ENCODE measurements at regions not wholly inside any gene's neighbourhood (a gene's known extent, or its start where the extent isn't known, plus 50 kb on each side); places are given as distances from the start of the nearest gene placed in this dataset.
"Not testable (repeated sequence)": the region's sequence is repeated elsewhere in the genome, so short reads cannot be mapped to it uniquely, and the experiment has no call there.

DNA sequence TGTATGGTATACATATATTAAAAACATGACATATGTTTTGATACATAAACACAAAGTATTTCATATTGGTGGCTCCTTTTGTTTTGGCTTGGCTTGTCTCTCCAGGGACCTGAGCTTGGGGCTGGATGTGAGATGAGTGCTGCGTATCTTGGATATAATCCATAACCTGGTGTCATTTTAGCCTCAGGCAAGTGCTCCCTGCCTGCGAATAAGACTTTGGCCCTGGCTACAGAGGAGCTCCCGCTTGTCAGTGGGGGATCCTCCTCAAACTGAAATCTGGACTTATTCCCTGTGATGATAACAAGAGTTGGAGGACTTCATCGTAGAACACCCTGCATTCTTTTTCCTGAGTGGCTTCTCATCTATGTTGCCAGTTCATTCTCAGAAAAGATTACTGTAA, 341.7 kb upstream of the CLINT1 start:
- no peak for DNase-seq (ENCODE audit: low spot score)

DNA sequence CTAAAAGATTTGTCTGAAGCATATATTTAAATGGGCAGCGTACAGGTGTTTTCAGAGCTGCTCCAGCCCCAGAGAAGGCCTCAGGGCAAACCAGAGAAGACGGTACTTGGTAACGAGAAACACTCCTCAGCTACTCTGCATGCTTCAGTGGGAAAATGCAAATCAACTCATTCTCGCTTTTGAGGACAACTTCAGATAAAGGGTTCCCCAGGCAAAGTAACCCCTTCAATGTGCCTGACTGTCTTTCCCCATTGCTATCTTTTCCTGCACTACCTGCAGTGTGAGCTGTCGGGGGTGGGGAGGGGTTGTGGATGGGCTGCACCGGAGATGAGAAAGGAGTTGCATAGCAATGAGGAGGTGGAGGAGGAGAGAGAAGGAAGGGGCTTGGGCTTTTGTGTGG, 339.7 kb upstream of the CLINT1 start:
- DNase-seq (ENCODE audit: low spot score): no peak

DNA sequence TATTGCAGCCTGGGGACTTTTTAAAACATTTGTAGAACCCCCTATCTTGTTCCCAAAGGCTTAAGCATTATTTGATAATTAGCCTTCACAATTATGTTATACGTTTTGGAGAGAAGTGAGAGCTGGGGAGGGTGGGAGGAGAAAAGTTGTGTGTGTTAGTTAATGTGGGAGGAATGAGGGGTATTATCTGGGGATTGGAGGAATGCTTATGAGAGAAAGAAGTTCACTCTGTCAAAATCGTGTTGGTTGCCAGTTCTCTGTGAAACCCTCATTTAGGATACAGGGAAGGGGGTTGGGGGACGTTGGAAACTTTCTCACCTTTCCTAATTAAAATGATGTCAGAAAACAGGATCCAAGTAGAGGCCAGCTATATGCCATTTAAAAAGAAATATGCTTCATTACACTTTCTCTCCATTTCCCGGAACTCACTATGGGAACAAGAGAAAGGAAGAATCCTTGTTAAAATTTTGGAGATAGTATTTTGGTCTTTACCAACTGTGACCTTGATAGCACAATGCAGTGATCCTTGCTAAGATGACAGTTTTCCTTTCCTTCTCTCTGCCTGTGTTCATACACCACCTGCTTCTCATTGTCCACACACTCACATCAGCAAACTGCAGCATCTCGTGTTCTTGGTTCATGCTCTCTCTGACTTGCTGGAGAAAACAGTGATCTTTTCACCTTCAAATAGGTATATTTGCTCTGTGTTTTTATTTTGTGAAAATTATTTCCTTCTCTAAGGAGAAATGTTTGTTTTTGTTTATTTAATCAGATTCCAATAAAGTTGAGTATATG, 336.7 kb upstream of the CLINT1 start:
- no peak for DNase-seq (ENCODE audit: low spot score)

DNA sequence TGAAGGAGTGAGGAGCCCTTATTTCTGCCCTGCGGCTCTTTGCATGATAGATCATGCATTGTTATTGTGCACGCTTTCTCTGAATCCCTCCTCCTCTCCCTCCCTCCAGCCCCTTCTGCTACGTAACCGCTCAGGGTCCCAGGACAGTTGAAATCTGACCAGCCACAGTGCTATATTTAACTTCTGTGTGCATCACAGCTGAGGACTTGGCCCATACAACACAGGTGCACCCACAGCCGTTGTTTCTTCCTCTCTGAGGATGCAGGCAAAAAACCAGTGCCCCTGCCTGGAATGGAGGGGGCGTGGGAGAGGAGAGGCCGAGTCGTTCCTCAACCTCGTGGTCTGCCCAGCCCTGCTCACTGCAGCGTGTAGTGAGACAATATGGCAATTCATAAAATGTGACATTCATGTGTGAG, 335.6 kb upstream of the CLINT1 start:
- DNase-seq (ENCODE audit: low spot score): no peak

DNA sequence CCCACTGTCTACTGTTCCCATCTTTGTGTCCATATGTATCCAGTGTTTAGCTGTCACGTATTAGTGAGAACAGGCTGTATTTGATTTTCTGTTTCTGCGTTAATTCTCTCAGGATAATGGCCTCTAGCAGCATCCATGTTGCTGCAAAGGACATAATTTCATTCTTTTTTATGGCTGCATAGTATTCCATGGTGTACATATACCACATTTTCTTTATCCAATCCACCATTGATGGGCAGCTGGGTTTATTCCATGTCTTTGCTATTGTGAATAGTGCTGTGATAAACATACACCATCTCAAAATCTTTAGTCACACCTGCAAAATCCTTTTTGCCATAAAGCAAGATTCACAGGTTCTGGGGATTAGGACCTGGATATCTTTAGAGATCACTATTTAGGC, 334.4 kb upstream of the CLINT1 start:
- DNase-seq (ENCODE audit: low spot score): not testable (repeated sequence)

DNA sequence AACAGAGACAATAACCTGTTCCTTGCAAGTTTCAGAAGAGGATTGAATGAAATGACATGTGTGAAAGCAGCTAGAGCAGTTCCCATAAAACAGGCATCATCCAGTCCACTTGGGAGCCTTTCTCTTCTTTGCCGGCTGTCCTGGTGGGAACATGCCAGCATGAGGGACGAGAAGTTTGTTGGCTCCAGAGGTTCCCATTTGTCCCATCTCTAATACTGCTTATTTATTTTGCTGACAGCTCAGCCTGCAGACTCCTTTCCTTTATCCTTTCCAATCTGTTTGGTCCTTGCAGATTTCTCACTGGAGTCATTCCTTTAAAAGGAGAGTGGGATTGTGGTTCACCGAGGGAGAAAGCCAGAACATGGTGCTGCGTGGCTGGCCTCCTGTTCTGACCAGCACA, 321.5 kb upstream of the CLINT1 start:
- DNase-seq (ENCODE audit: low spot score): no peak

DNA sequence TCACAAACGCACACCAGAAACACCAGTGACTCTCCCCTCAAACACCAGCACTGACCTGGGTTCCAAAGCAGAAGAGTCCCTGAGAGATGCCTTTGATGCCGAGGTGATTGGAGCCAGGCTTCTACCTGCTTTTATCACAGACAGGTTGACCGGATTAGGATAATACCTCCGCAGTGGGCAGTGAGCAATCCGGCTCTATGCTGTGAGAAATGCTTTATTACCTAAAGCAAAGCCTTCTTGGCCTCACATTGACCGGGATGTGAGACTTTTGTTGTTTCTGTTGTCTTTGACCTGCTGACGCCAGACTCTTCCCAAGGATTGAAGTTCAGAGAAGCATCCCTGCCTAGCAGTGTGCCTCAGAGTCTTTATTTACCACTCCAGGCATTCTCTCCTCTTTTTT, 320.3 kb upstream of the CLINT1 start:
- no peak for DNase-seq (ENCODE audit: low spot score)

DNA sequence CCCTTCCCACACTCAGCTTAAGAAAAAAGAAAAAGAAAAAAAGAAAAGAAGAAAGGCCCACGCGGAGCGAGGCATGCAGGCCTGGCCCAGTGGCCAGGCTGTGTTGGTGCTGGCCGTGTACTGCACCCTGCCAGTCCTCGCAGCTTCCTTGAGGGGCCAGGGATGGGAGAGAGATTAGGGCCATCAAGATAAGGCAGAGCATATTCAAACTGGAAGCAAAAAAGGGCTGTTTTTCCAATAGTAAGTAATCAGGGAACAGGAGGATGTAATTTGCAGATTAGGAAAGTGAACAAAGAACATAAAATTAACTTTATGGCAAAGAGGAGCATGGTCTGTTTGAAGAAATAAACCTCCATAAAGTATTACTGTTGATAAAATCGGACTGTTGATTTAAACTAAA, 319.6 kb upstream of the CLINT1 start:
- no peak for DNase-seq (ENCODE audit: low spot score)

DNA sequence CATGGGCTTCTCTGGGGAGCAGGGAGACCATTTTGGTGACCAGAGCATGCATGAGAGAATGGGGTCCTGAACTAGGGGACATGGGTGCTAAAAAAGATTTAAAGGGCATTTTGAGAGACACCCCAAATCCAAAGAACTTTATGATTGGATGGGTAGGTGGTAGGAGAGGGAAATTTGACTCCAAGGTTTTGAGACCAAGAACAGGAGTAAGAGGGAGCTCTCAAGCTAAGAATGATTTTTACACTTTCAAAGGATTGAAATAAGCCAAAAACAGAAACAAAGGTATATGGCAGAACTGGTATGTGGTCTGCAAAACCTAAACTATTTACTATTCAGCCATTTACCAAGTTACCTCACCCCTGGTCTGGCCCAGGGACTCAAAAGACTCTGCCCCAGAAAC, 318.2 kb upstream of the CLINT1 start:
- no peak for DNase-seq (ENCODE audit: low spot score)

DNA sequence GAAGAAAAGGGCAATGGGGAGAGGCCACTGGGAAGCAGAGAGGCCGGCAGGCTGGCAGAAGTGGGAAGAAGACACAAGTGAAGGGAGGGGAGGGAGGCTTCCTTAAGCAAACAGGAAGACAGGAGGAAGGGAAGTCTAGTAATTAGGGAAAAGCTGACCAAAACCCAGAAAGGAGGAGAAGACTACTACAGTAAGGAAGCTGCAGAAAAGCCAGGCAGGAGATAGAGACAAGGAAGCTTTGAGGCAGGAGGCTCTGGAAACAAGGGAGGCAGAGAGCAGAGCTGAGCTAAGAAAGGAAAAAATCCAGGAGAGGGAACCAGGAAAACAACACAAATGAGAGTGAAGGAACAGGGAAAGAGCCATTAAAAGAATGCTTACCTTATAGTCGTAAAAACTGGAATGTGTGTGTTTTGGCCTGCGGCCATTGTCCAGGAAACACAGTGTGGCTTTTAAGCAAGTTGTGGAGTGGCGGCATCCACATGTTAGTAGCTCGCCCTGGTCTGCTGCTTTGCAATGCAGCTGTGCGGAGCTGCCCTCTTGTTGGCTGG, 317.1 kb upstream of the CLINT1 start:
- DNase-seq (ENCODE audit: low spot score): no peak

DNA sequence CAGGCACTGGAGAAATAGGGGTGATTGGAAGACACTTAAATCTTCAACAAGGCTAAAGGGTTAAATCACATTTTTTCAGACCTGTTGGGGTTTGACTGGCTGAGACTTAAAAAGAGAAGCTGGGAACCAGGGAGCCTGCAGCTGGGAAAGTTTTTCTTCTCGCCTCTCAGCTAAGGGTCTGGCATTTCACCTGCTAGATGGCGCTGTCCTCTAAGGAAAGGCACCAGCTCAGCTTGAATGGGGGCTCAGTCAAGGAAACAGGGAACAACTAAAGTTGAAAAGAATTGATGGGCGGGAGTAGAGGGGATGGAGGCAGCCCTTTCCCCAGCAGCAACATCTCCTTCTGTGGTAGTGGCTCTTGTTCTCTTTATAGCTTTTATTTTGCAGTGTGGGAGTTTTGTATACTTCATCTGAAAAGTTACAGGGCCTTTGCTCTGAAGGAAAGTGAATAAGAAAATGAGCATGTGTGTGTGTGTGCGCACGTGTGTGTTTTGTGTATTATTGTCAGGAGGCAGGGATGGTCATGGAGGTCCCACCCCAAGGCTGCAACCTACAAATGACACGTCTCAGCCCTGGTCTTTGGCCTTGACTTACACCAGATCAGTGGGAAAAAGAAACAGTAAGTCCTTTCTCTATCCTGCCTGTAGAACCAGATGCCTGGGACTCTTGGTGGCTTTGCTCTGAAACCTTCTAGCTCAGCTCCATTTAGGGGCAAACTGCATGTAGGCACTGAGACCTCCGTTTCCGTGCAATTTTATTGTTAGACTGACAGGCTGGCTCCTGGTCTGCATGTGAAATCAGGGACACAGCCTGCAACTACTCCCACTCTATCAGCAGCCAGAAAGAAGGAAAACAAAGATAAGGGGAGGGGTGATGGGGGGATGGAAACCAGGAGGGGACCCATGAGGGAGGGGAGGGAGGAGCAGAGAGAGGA, 316.2 kb upstream of the CLINT1 start:
- peak; percentile 64 for DNase-seq (ENCODE audit: low spot score)

DNA sequence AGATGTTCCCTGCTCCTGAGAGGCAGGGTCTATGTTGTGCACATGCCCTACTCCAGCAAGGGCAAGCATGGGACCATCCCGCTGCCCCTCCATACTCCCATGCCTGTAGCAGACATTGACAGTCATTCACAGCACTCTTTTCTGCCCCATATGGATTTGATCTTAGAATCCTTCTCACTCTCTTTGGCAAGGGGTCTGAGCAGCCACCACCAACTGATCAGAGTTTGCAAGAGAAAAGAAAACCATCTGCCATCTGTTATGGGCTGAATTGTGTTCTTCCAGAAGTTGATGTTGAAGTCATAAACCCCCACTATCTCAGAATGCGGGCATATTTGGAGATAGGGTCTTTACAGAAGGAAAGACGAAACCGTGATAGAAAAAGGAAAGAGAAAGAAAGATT, 315.1 kb upstream of the CLINT1 start:
- no peak for DNase-seq (ENCODE audit: low spot score)

DNA sequence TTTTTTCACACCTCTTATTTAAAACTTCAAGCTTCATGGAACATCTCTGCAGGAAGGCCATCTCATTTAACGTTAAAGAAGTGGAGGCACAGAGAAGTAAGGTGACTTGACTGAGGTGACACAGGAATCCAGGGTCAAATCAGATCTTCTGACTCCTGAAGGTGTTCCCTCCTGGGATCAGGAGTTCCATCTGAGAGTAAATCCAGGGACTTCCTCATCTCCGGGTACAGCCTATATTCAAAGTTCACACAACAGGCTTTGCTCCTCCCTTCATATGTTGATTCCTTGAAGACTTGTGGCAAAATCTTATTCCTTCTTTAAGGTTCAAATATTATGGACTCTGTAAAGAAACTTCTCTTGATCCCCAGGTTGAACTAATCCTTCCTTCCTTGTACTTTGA, 313.1 kb upstream of the CLINT1 start:
- no peak for DNase-seq (ENCODE audit: low spot score)

DNA sequence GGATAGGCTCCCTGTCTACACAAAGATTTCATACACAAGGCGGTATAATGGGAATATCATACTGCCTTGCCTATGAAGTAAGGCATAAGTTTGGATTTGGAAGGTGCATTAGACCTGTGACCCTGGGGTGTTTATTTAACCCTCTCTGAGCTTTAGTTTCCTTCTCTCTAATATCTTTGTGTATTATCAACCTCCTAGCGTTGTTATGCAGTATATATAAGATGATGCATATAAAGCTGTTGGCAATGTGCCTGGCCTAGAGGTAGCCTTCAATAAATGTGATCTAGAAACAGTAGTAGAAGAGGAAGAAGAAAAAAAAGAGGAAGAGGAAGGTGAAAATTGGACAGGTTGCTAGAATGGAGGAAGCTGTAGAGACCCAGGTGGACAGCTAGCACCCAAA, 311.6 kb upstream of the CLINT1 start:
- no peak for DNase-seq (ENCODE audit: low spot score)

DNA sequence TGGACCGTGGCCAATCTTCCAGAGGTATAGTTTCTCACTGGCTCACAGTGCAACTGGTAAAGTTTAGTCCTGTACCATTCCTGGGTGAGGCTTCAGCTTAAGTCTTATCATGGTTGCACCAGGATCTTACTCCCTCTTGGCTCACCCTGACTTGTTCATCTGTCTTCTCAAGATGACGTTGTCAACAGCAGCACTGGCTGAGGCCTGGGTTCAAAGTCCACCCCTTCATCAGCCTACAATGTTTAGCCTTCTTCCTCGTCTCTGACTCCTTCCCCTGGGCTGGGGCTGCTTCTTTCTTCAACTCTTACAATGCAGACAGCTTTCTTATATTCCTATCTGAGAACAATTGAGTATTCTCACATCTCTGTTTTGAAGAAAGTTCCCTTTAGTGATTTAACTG, 311.1 kb upstream of the CLINT1 start:
- DNase-seq (ENCODE audit: low spot score): no peak

DNA sequence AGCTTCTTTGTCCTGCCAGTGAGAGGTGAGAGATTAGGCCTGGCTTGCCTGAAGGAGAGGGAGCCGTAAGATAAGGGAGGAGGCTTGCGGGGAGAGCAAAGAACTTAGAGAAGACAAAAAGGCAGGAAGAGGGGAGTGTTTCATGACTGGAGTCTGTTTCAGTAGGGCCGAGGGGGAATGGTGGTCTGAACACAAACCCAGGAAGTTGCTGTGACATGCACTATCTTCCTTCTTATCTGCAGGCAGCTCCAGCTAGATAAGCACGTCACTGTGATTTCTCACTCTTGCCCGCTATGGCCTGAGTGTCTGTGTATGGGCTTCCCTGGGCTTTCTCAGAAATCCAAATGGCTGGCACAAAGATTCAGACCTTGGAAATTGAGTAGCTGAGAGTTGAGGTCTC, 307.5 kb upstream of the CLINT1 start:
- DNase-seq (ENCODE audit: low spot score): no peak

DNA sequence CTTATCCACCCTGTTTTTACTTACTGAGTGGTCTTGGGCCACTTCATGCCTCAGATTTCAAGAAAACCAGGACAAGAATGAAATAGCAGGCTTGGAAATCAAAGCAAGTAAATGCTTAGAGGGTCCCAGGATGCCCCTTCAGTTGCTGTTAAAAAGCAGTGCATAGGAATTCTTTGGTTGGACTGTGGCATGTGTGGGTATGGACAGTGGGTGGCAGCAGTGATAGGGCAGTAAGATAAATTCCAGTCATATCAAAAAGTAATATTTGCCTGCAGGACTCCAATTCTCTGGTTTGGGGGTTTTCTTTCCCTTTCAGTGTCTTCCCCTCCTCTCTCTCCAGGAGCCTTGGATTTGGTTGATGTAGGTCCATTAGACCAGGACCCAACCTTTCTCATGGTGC, 306.7 kb upstream of the CLINT1 start:
- DNase-seq (ENCODE audit: low spot score): no peak

DNA sequence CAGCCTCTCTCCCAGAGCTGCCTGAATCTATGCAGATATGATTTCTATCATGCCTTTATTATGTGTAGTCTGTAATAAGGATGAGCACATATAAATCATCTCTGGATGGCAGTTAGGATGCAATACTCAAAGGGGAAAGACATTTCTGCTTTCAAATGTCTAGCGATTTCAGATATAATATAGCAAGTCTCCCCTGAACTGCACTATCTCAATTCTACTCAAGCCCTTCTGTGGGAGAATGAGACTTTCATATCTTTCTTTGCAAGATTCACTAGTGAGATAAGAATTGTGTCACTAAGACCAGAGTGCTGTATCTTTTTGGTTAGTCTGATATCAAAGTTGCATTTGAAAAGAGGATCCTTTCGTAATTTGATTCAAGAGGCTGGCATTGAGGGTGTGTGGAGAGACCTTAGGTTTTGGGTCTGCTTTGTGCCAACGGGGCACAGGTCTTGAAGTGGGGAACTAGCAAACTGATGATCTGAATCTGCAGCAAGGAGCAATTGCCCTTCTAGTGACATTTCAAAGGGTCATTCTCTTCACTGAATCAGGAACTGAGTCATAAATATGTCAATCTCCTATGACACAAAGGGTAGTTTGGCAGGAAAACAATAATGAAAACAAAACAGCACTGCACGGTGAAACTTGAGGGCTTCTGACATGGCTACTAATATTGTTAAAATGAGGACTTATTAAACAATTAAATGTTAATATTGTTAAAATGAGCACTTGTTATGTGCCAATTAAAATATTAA, 305.5 kb upstream of the CLINT1 start:
- no peak for DNase-seq (ENCODE audit: low spot score)

DNA sequence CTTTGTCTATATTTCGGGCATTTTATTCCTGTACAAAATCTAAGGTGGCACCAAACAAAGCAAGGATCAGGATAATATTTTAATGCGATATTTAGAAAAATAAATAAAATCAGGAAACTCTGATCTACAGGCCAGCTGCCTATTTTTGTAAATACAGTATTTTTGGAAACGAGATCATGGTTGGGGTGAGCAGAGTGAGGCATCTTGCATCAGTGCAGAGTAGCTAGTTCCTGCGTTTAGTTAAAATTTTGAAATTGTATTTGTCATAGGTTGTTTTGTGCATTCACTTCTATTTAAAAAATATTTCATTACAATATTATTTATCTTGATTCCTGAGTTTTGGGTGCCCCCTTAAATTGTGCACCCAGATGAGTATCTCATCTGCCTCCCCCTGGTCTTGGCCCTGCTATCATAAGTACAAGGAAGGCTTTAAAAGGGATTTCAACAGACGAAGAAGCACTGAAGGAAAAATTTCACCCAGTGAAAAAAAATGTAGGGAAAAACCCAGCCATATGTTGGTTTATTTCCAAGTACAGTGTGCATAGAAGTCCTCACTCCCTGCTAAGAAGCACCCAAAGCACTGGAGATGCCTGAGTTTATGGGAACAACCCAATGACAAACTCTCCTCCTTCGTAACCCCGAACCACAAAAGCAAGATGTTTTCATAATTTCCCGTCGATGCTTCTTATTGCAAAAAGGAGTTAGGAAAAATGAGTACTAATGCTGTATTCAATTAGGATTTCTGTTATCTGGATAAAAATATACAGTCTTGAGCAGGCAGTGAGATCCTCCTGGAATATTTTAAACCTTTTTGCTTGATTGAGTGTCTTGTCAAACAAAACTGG, 304.7 kb upstream of the CLINT1 start:
- DNase-seq (ENCODE audit: low spot score): no peak

DNA sequence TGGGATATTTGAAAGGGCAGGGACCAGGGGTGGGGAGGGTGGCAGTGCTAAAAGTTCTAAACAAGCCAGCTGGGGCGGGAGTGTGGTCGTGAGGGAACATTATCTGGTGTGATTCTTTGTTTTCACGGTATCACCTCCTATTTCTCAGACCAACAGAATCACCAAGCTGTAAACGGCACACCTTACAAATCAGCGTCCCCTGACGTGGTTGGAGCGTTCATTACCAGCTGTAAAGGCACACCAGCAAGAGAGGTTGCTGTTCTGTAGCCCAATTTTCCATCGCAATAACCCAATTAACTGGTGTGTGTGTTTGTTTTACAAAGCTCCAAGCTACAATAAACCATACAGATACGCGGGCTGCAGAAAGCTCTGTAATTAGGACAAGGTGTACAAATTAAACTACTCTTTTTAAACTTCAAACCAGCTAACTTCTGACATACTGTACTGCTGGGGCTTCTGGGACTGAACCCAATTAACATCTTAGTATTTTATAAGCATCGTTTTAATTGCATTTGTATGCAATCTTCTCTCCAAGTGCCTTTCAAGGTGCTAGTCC, 303.6 kb upstream of the CLINT1 start:
- no peak for DNase-seq (ENCODE audit: low spot score)

DNA sequence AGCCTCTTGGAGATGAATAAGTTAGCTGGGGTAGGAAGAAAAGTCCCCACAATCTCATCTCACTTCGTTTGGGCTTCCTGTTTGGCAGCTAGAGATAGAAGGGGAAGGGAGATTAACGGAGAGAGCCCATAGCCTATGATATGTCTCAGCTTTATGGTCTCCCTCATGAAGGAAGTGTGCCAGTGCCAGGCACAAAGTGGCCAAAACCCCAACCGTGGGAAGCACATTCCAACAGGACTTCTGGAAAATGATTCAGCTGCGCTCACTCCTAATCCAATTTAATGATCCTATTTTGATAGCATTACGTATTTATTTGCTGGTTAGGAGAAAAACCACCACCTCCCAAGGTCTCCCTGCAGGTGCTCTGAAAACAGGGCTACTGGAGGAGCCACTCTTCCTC, 303.1 kb upstream of the CLINT1 start:
- no peak for DNase-seq (ENCODE audit: low spot score)

Data from HuH-7 (cell line).